Neural cell (in vitro differentiated cells): ENCODE measurements at regions not wholly inside any gene's neighbourhood (a gene's known extent, or its start where the extent isn't known, plus 50 kb on each side); places are given as distances from the start of the nearest gene placed in this dataset.

ENCODE experiments used
- H2AFZ ChIP-seq: fragments of 200-600, 300-800 bp; sonication (generic), shearing (Covaris generic); 2 replicates; pipeline ENCODE4 v1.6.0; 2014; ENCODE audit warnings: low read depth, mild to moderate bottlenecking, antibody characterized with exemption, low read length, moderate library complexity
- H3F3A ChIP-seq: fragments of 200-600 bp; shearing (Covaris generic); 2 replicates; pipeline ENCODE4 v1.6.1; 2016; ENCODE audit warnings: mild to moderate bottlenecking, moderate library complexity, mixed read lengths, antibody characterized with exemption, low read length; ENCODE audit not compliant: insufficient read depth, poor library complexity, severe bottlenecking
- H3K27ac ChIP-seq: fragments of 200-600, 300-800 bp; sonication (generic), shearing (Covaris generic); 2 replicates; pipeline ENCODE4 v1.5.1; 2014; ENCODE audit warnings: mild to moderate bottlenecking, low read length, moderate library complexity
- H3K27me3 ChIP-seq: fragments of 300-800, 200-600 bp; sonication (generic), shearing (Covaris generic); 2 replicates; pipeline ENCODE4 v1.6.0; 2014; ENCODE audit warnings: mild to moderate bottlenecking, low read depth, low read length, moderate library complexity; ENCODE audit not compliant: insufficient read depth
- H3K36me3 ChIP-seq: fragments of 300-800, 200-600 bp; sonication (generic), shearing (Covaris generic); 2 replicates; pipeline ENCODE4 v1.5.1; 2014; ENCODE audit warnings: mild to moderate bottlenecking, antibody characterized with exemption, low read length, moderate library complexity; ENCODE audit not compliant: insufficient read depth
- H3K4me2 ChIP-seq: fragments of 300-800, 200-600 bp; sonication (generic), shearing (Covaris generic); 2 replicates; pipeline ENCODE4 v1.6.0; 2014; ENCODE audit warnings: mild to moderate bottlenecking, low read length
- H3K4me3 ChIP-seq: fragments of 300-800, 200-600 bp; sonication (generic), shearing (Covaris generic); 2 replicates; pipeline ENCODE4 v1.5.1; 2014; ENCODE audit warnings: mild to moderate bottlenecking, low read length, moderate library complexity
- H3K79me2 ChIP-seq: fragments of 200-600 bp; shearing (Covaris generic); replicated peaks from 2 replicates; pipeline ENCODE4 v1.6.0; 2014; ENCODE audit warnings: mild to moderate bottlenecking, low read length, moderate library complexity; ENCODE audit not compliant: insufficient read depth
- H3K9ac ChIP-seq: fragments of 300-800, 200-600 bp; sonication (generic), shearing (Covaris generic); 2 replicates; pipeline ENCODE4 v1.6.1; 2016; ENCODE audit warnings: mild to moderate bottlenecking, low read length, mixed read lengths
- H3K9me2 ChIP-seq: fragments of 200-600 bp; shearing (Covaris generic); 2 replicates; pipeline ENCODE4 v1.6.1; 2016; ENCODE audit warnings: mild to moderate bottlenecking, low read length, mixed read lengths; ENCODE audit not compliant: insufficient read depth
- H3K9me3 ChIP-seq: fragments of 200-600, 300-800 bp; sonication (generic), shearing (Covaris generic); 2 replicates; pipeline ENCODE4 v1.6.1; 2016; ENCODE audit warnings: mild to moderate bottlenecking, mixed run types, low read length, moderate library complexity, mixed read lengths
- H4K20me1 ChIP-seq: fragments of 200-600 bp; shearing (Covaris generic); 2 replicates; pipeline ENCODE4 v1.6.1; 2016; ENCODE audit warnings: mild to moderate bottlenecking, mixed run types; ENCODE audit not compliant: insufficient read depth
- EP300 ChIP-seq: fragments of 450-650 bp; conservative IDR thresholded peaks from 2 replicates; pipeline ENCODE4 v1.6.1; 2014; ENCODE audit warnings: antibody characterized with exemption, mild to moderate bottlenecking, moderate library complexity; ENCODE audit not compliant: poor library complexity, severe bottlenecking
- EZH2 ChIP-seq: fragments of 200-600, 300-800 bp; shearing (Covaris generic), sonication (generic); IDR thresholded peaks from 2 replicates; pipeline ENCODE4 v1.6.1; 2014; ENCODE audit warnings: antibody characterized with exemption, low read length, borderline replicate concordance, mild to moderate bottlenecking; ENCODE audit not compliant: insufficient read depth, poor library complexity, severe bottlenecking
- MXI1 ChIP-seq: fragments of 450-650 bp; conservative IDR thresholded peaks from 2 replicates; pipeline ENCODE4 v1.6.1; 2014; ENCODE audit warnings: antibody characterized with exemption, mild to moderate bottlenecking; ENCODE audit not compliant: poor library complexity, severe bottlenecking
- POLR2AphosphoS5 ChIP-seq: IDR thresholded peaks from 2 replicates; pipeline ENCODE4 v1.6.1; 2012
- RAD21 ChIP-seq: fragments of 450-650 bp; conservative IDR thresholded peaks from 2 replicates; pipeline ENCODE4 v1.6.1; 2014; ENCODE audit warnings: antibody characterized with exemption, mild to moderate bottlenecking, moderate library complexity
- REST ChIP-seq: IDR thresholded peaks from 2 replicates; pipeline ENCODE4 v1.6.1; 2012; ENCODE audit warnings: borderline replicate concordance
- SMC3 ChIP-seq: fragments of 450-650 bp; conservative IDR thresholded peaks from 2 replicates; pipeline ENCODE4 v1.6.1; 2014; ENCODE audit warnings: antibody characterized with exemption, mild to moderate bottlenecking, moderate library complexity; ENCODE audit not compliant: poor library complexity
- TAF1 ChIP-seq: IDR thresholded peaks from 2 replicates; pipeline ENCODE4 v1.6.1; 2012; ENCODE audit warnings: low read depth
- TF ChIP-seq, protein P1 (sequence below): fragments of 450-650 bp; IDR thresholded peaks from 2 replicates; pipeline ENCODE4 v1.5.1; 2014; ENCODE audit warnings: antibody characterized with exemption, mild to moderate bottlenecking, moderate library complexity; ENCODE audit not compliant: poor library complexity, severe bottlenecking

DNA sequence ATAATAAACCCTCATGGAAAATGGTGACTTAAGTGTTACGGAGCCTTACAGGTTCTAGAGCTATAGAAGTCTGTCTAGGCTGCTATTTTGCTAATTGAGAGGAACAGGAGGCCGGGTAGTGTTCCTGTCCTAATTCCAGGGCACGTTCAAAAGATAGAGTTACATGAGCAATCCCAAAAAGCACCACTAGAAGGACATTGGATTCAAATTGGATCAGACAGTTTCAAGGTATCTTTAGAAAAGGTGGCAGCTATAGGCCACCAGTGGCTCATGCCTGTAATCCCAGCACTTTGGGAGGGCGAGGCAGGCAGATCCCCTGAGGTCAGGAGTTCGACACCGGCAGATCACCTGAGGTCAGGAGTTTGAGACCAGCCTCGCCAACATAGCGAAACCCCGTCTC, 458.8 kb downstream of the TMEM232 start:
- Histone ChIP-seq H3K79me2 (no peaks in the 10 kb centered on the region), H3K36me3 (no peaks in the 10 kb centered on the region), H3K4me2 (no peak overlapping the region), H4K20me1 (no peaks in the 10 kb centered on the region), H3K9ac (no peak overlapping the region), H3K9me3 (no peaks in the 10 kb centered on the region), H3K4me3 (no peak overlapping the region), H2AFZ (no peak overlapping the region), H3K27ac (no peak overlapping the region), H3F3A (no peaks in the 10 kb centered on the region), H3K27me3 (no peaks in the 10 kb centered on the region), H3K9me2 (no peaks in the 10 kb centered on the region)
- TF ChIP-seq TAF1: no peak

DNA sequence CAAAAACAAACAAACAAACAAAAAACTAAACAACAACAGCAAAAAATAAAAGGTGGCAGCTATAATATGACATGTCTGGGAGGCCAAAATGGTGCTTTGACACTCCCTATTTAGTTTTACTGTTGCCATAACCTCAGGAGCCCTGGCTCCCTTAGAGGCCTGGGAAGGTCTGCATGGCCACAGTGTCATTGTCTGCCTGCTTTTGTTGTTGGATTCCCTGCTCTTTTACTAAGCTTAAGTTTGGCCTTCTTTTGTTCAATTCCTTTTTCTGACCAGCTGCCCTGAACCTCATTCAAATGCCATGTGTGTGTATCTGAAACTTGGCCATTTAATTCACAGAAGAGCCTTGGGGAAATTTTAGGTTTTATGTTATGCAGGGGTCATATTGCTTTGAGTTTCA, 458.2 kb downstream of the TMEM232 start:
- no peak overlapping the region for H2AFZ ChIP-seq

GRCh38 chr5:110268985-110269384, 457.5 kb downstream of the TMEM232 start:
- Histone ChIP-seq H3K36me3 (no peaks in the 10 kb centered on the region), H3K79me2 (no peaks in the 10 kb centered on the region), H3K9me3 (no peaks in the 10 kb centered on the region), H3K27ac (no peak overlapping the region), H3K9me2 (no peaks in the 10 kb centered on the region), H3K27me3 (no peaks in the 10 kb centered on the region), H3K4me3 (no peak overlapping the region), H3K9ac (no peak overlapping the region), H3K4me2 (no peak overlapping the region), H4K20me1 (no peaks in the 10 kb centered on the region), H2AFZ (no peak overlapping the region), H3F3A (no peaks in the 10 kb centered on the region)
- TF ChIP-seq MXI1 (no peak), TAF1 (no peak), SMC3 (no peak), REST (no peak), EP300 (no peak), RAD21 (no peak), POLR2AphosphoS5 (no peak), EZH2 (no peak)
- TF ChIP-seq, protein P1, sequence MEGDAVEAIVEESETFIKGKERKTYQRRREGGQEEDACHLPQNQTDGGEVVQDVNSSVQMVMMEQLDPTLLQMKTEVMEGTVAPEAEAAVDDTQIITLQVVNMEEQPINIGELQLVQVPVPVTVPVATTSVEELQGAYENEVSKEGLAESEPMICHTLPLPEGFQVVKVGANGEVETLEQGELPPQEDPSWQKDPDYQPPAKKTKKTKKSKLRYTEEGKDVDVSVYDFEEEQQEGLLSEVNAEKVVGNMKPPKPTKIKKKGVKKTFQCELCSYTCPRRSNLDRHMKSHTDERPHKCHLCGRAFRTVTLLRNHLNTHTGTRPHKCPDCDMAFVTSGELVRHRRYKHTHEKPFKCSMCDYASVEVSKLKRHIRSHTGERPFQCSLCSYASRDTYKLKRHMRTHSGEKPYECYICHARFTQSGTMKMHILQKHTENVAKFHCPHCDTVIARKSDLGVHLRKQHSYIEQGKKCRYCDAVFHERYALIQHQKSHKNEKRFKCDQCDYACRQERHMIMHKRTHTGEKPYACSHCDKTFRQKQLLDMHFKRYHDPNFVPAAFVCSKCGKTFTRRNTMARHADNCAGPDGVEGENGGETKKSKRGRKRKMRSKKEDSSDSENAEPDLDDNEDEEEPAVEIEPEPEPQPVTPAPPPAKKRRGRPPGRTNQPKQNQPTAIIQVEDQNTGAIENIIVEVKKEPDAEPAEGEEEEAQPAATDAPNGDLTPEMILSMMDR: no peak

More for the DNA sequence above, 458.2 kb downstream of the TMEM232 start:
- H3F3A ChIP-seq: no peaks in the 10 kb centered on the region
- H3K4me3 ChIP-seq: no peak overlapping the region
- no peaks in the 10 kb centered on the region for H3K79me2 ChIP-seq
- H3K27ac ChIP-seq: no peak overlapping the region
- no peaks in the 10 kb centered on the region for H4K20me1 ChIP-seq
- no peaks in the 10 kb centered on the region for H3K9me2 ChIP-seq
- no peaks in the 10 kb centered on the region for H3K9me3 ChIP-seq
- TF ChIP-seq TAF1 (no peak), POLR2AphosphoS5 (no peak), RAD21 (no peak), MXI1 (no peak), SMC3 (no peak), EZH2 (no peak)
- TF ChIP-seq, protein P1: no peak
- H3K36me3 ChIP-seq: no peaks in the 10 kb centered on the region
- no peak overlapping the region for H3K4me2 ChIP-seq
- H3K27me3 ChIP-seq: no peaks in the 10 kb centered on the region
- no peak overlapping the region for H3K9ac ChIP-seq
